Tibial nerve (tissue), 4 donors: ENCODE measurements at regions not wholly inside any gene's neighbourhood (a gene's known extent, or its start where the extent isn't known, plus 50 kb on each side); places are given as distances from the start of the nearest gene placed in this dataset.

Experiments
- DNase-seq, 2 donors: peaks; one replicate each; pipeline ENCODE4 v3.0.0-alpha.2; 2019; ENCODE audit warnings: low spot score in 2 of 2
- H3K27ac ChIP-seq, 4 donors: fragments of 200-600 bp; sonication (generic) in 3 of 4; one replicate each; pipeline ENCODE4 v1.5.1; 2017 to 2019; ENCODE audit warnings: mild to moderate bottlenecking in 1 of 4
- H3K27me3 ChIP-seq, 2 donors: fragments of 200-600 bp; sonication (generic) in 1 of 2; one replicate each; pipeline versions ENCODE4 v1.5.1 to v1.6.0; 2017 to 2019
- H3K36me3 ChIP-seq, 3 donors: fragments of 200-600 bp; sonication (generic); one replicate each; pipeline ENCODE4 v1.5.1; 2018 to 2019
- H3K4me1 ChIP-seq, 4 donors: fragments of 200-600 bp; sonication (generic) in 3 of 4; one replicate each; pipeline ENCODE4 v1.5.1; 2017 to 2019
- H3K4me3 ChIP-seq, 4 donors: fragments of 200-600 bp; sonication (generic) in 3 of 4; one replicate each; pipeline ENCODE4 v1.5.1; 2017 to 2019; ENCODE audit warnings: mild to moderate bottlenecking in 1 of 4, moderate library complexity in 1 of 4
- H3K9me3 ChIP-seq, 4 donors: fragments of 200-600 bp; sonication (generic) in 3 of 4; one replicate each; pipeline ENCODE4 v1.5.1; 2017 to 2019
- EP300 ChIP-seq, 2 donors: sonication (generic); formaldehyde crosslinking; IDR thresholded peaks; one replicate each; pipeline ENCODE4 v1.6.1; 2017; ENCODE audit warnings: antibody characterized with exemption in 2 of 2, mild to moderate bottlenecking in 1 of 2
- POLR2A ChIP-seq, 2 donors: fragments of 450-650 bp; IDR thresholded peaks; one replicate each; pipeline ENCODE4 v1.6.1; 2017; ENCODE audit warnings: antibody characterized with exemption in 2 of 2, mild to moderate bottlenecking in 2 of 2, moderate library complexity in 2 of 2
- WGBS, 2 donors: methylation state at CpG; one replicate each; pipeline ENCODE4 v1.1.5; 2018; 5-methylcytosine and 5-hydroxymethylcytosine counted together
- TF ChIP-seq, protein P1 (sequence below), 5 experiments: fragments of 200-600 bp in 3 of 5; fragments of 450-650 bp in 2 of 5; sonication (generic) in 3 of 5; IDR thresholded peaks; one replicate each; pipeline ENCODE4 v1.5.1; 2016 to 2019; ENCODE audit warnings: antibody characterized with exemption in 5 of 5, mild to moderate bottlenecking in 3 of 5, moderate library complexity in 2 of 5

DNA sequence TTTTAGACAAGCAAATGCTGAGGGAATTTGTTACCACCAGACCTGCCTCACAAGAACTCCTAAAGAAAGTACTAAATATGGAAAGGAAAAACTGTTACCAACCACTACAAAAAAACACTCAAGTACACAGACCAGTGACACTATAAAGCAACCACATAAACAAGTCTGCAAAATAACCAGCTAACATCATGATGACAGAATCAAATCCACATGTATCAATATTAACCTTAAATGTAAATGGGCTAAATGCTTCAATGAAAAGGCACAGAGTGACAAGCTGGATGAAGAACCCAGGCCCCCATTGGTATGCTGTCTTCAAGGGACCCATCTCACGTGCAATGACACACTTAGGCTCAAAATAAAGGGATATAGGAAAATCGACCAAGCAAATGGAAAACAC lies 529.9 kb upstream of the CAMK1G start:
- no peak overlapping the region for H3K27ac ChIP-seq
- 89 to 91% methylated on average over 2 of the region's 2 CpGs for WGBS, 2 donors
- no peaks in the 10 kb centered on the region for H3K27me3 ChIP-seq
- TF ChIP-seq POLR2A (IDR thresholded peaks at IDR 0.05) (no peak), EP300 (IDR thresholded peaks at IDR 0.05) (no peak)
- TF ChIP-seq, protein P1, sequence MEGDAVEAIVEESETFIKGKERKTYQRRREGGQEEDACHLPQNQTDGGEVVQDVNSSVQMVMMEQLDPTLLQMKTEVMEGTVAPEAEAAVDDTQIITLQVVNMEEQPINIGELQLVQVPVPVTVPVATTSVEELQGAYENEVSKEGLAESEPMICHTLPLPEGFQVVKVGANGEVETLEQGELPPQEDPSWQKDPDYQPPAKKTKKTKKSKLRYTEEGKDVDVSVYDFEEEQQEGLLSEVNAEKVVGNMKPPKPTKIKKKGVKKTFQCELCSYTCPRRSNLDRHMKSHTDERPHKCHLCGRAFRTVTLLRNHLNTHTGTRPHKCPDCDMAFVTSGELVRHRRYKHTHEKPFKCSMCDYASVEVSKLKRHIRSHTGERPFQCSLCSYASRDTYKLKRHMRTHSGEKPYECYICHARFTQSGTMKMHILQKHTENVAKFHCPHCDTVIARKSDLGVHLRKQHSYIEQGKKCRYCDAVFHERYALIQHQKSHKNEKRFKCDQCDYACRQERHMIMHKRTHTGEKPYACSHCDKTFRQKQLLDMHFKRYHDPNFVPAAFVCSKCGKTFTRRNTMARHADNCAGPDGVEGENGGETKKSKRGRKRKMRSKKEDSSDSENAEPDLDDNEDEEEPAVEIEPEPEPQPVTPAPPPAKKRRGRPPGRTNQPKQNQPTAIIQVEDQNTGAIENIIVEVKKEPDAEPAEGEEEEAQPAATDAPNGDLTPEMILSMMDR (IDR thresholded peaks at IDR 0.05): no peak
- DNase-seq: no peak
- H3K9me3 ChIP-seq: peaks cover 0 to 16% (median 0%) of the 10 kb centered on the region in 4 donors
- no peak overlapping the region for H3K4me3 ChIP-seq
- H3K4me1 ChIP-seq: peaks cover 0 to 8% (median 0%) of the 10 kb centered on the region in 4 donors
- no peaks in the 10 kb centered on the region for H3K36me3 ChIP-seq

DNA sequence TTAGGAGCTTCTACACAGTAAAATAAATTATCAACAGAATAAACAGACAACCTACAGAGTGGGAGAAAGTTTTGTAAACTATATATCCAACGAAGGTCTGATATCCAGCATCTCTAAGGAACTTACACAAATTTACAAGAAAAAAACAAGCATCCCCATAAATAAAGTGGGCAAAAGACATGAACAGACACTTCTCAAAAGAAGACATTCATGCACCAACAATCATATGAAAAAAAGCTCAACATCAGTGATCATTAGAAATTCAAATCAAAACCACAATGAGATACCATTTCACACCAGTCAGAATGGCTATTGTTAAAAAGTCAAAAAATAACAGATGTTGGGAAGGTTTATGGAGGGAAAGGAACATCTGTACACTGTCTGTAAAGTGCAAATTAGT lies 526.4 kb upstream of the CAMK1G start:
- Histone ChIP-seq H3K27me3 (no peaks in the 10 kb centered on the region), H3K4me1 (no peaks in the 10 kb centered on the region), H3K4me3 (no peak overlapping the region), H3K9me3 (peaks cover 0 to 14% (median 0%) of the 10 kb centered on the region in 4 donors), H3K36me3 (no peaks in the 10 kb centered on the region), H3K27ac (no peak overlapping the region)
- WGBS, 2 donors: 88 to 91% methylated on average over 1 of the region's 1 CpG
- TF ChIP-seq, protein P1 (IDR thresholded peaks at IDR 0.05): no peak
- TF ChIP-seq POLR2A (IDR thresholded peaks at IDR 0.05): no peak
- TF ChIP-seq EP300 (IDR thresholded peaks at IDR 0.05): no peak
- no peak for DNase-seq

DNA sequence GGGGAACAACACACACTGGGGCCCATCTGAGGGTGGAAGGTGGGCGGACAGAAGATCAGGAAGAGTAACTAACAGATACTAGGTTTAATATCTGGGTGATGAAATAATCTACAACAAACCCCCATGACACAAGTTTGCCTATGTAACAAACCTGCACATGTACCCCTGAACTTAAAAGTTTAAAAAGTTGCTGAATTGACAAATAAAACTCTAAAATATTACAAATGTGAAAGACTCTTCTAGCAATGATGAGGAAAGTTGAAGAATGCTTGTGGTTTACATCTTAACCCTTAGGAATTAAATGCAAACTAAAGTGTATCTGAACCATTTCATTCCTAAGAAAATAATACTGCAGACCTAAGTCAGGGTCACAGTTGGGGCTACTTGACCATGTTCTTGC lies 525.6 kb upstream of the CAMK1G start:
- DNase-seq: no peak
- TF ChIP-seq EP300 (IDR thresholded peaks at IDR 0.05): no peak
- no peak for TF ChIP-seq POLR2A (IDR thresholded peaks at IDR 0.05)
- TF ChIP-seq, protein P1 (IDR thresholded peaks at IDR 0.05): no peak
- Histone ChIP-seq H3K36me3 (no peaks in the 10 kb centered on the region), H3K27ac (no peak overlapping the region), H3K4me1 (no peaks in the 10 kb centered on the region), H3K9me3 (peaks cover 0 to 14% (median 0%) of the 10 kb centered on the region in 4 donors), H3K4me3 (no peak overlapping the region), H3K27me3 (no peaks in the 10 kb centered on the region)
- WGBS, 2 donors: 90 to 94% methylated on average over 1 of the region's 1 CpG

DNA sequence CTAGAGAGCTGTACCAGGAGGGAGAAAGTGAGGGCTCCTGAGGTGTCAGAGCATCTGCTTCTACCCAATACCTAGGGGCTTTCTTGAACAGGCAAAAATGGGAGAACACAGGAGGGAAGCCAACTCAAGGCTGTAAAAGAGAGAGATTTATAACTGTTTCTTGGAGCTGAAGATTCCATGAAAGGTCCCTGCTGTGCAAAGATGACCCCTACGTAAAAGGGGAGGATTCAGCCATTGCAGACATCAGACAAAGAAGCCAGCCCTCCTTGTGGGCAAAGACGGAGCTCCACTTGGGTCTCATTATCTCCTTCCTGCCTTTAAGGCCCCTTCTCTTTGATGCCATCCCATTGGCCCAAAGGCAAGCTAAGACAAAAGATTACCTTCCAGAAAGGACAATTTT lies 524.1 kb upstream of the CAMK1G start:
- no peaks in the 10 kb centered on the region for H3K4me1 ChIP-seq
- peaks cover 0 to 8% (median 0%) of the 10 kb centered on the region in 4 donors for H3K9me3 ChIP-seq
- H3K4me3 ChIP-seq: no peak overlapping the region
- TF ChIP-seq EP300 (IDR thresholded peaks at IDR 0.05) (no peak), POLR2A (IDR thresholded peaks at IDR 0.05) (no peak)
- TF ChIP-seq, protein P1 (IDR thresholded peaks at IDR 0.05): no peak
- 14 to 25% methylated on average over 2 of the region's 2 CpGs for WGBS, 2 donors
- H3K36me3 ChIP-seq: no peaks in the 10 kb centered on the region
- no peak overlapping the region for H3K27ac ChIP-seq
- DNase-seq: no peak
- no peaks in the 10 kb centered on the region for H3K27me3 ChIP-seq

DNA sequence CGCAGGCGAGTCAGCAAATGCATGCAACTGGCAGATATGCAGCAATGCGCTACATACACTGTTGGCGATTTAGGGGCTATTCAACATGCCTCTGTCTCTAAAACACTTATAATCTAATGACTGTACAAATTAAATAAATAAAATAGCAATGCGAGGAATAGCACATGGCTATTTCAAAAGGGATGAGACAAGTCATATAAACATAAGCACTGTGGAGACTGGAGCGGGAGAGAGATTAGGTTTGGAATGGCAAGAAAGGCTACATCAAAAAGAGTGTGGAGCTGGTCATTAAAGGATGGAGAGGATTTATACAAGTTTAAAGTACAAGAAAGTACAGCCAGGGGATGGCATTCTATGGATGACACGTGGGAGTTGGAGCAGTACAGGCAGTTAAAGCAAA lies 523.5 kb upstream of the CAMK1G start:
- Histone ChIP-seq H3K27ac (no peak overlapping the region), H3K27me3 (no peaks in the 10 kb centered on the region), H3K9me3 (peaks cover 0 to 8% (median 0%) of the 10 kb centered on the region in 4 donors), H3K4me1 (no peaks in the 10 kb centered on the region), H3K36me3 (no peaks in the 10 kb centered on the region), H3K4me3 (no peak overlapping the region)
- DNase-seq: no peak
- 65% methylated on average over 7 of the region's 7 CpGs for WGBS, 2 donors
- TF ChIP-seq, protein P1 (IDR thresholded peaks at IDR 0.05): no peak
- no peak for TF ChIP-seq POLR2A (IDR thresholded peaks at IDR 0.05)
- no peak for TF ChIP-seq EP300 (IDR thresholded peaks at IDR 0.05)
